Stimulated activated CD8-positive, alpha-beta memory T cell treated with anti-CD3 and anti-CD28 coated beads, Interleukin-4, amount 100 ng/mL, for 24 hours (primary cell): ENCODE measurements at regions not wholly inside any gene's neighbourhood (a gene's known extent, or its start where the extent isn't known, plus 50 kb on each side); places are given as distances from the start of the nearest gene placed in this dataset.
"Not testable (repeated sequence)": the region's sequence is repeated elsewhere in the genome, so short reads cannot be mapped to it uniquely, and the experiment has no call there.

Source experiments
- DNase-seq: peaks from one replicate; pipeline ENCODE4 v3.0.0-alpha.2; 2020; ENCODE audit warnings: low read depth

GRCh38 chr11:127941554-127941953 lies 645.8 kb downstream of the ETS1 start:
- DNase-seq, result not testable (repeated sequence)

GRCh38 chr11:127939000-127939399 lies 648.4 kb downstream of the ETS1 start:
- DNase-seq, result no peak

- DNase-seq, result no peak
Observed at GRCh38 chr11:127935081-127935480, 652.3 kb downstream of the ETS1 start.

GRCh38 chr11:127933961-127934360 lies 653.4 kb downstream of the ETS1 start:
- DNase-seq, result not testable (repeated sequence)

DNA sequence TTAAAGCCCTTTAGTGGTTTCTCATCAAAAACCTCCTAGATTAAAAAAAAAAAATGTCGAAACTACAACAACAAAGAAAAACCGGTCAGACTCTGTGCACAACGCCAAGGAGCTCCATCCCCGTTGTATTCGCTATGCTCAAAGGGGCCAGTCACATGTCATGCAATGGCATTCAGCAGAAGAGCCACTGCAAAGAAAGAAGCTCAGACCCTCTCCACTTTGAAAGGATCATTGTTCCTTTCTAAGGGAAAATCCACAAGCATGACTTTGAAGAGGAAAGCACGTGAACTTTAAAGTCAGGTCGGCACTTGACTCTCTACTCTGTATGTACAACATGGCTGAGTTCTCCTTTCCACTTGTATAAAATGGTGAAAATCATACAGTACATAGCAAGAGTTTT lies 655.6 kb downstream of the ETS1 start:
- DNase-seq, result no peak

GRCh38 chr11:127926721-127927120 lies 660.6 kb downstream of the ETS1 start:
- DNase-seq, result no peak

- DNase-seq, result no peak
Observed at GRCh38 chr11:127925475-127925874, 661.9 kb downstream of the ETS1 start.

- no peak for DNase-seq
Observed at GRCh38 chr11:127919206-127920000, 668.0 kb downstream of the ETS1 start.

DNA sequence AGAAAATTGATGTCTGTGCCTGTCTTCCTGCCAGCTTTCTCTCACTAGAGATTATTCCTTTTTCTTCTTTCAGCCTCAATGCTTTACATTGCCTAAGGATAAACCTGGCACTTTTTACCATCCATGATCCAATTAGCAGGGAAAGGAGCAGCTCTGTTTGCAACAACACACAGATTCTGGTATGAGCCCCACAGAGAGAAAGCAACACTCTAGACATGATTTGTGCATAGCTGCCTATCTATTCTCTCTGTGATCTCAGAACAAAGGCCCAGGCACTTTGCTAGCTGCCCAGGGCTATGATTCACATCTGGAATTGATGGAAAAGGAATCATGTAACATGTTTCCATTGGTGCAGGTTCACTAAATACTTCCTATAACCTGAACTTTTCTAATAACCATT lies 685.0 kb downstream of the ETS1 start:
- no peak for DNase-seq

GRCh38 chr11:127898422-127899365 lies 688.7 kb downstream of the ETS1 start:
- DNase-seq, result no peak

GRCh38 chr11:127895776-127896175 lies 691.6 kb downstream of the ETS1 start:
- DNase-seq, result no peak

DNA sequence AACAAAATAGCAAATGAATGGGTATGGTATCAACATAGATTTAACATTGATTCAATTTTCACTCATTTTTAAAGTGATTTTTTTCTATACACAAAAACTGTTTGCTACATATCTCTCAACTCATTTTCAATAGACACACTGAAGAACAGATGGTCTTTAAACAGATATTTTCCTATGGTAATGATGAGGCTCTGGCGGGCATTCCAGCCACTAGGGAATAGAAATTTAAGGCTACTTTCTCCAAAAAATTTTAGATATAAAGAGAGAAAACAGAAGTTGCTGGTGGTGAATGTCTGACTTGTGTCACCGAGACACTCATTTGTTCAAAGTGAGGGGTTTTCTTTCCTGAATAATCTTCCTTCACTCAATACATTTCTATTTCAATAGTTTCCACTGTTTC lies 693.0 kb downstream of the ETS1 start:
- DNase-seq, result no peak

DNA sequence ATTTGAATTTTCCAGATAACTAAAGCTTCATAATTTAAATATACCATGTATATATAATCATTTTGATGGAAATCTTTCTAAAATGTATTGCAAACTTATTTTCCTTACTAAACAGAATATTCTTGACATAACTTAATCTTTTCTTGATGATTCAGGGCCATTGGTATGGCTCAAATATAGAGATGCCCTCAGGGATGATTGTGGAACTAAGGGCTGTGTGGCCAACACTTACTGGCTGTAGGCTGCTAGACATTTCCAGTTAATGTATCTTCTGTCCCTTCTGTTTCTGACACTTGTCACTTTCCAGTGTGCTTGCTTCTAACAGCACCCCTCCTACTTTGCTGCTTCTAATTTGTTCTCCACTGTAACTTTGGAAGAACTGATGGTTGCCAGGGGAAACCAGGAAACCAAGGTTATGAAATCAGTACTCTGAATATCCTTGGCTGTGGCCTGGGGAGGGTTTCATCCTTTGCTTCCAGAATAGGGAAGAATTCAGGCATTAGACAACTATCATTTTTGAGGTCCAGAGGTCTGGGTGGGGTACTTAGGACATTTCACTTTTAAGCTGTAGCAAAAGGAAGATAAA lies 697.2 kb downstream of the ETS1 start:
- no peak for DNase-seq

DNA sequence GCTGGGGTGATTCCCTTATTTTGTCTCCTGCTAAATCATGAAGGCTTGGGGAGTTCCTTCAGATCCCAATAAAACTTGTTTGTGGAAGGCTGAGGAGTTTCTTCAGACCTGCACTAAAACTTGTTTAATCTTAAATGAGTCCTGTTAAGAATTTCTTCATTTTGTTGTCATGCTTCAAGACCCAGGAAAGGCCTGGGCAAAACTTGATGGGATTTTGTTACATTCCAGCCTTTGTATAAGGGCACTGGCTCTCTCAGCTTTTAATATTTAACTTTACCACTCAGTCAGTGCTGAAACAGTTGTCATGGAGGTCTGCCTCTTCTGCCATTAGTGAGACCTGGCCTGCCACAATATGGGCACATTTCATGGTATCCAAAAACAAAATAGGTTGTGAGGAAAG lies 699.0 kb downstream of the ETS1 start:
- no peak for DNase-seq

GRCh38 chr11:127875131-127875530 lies 712.2 kb downstream of the ETS1 start:
- DNase-seq, result no peak

DNA sequence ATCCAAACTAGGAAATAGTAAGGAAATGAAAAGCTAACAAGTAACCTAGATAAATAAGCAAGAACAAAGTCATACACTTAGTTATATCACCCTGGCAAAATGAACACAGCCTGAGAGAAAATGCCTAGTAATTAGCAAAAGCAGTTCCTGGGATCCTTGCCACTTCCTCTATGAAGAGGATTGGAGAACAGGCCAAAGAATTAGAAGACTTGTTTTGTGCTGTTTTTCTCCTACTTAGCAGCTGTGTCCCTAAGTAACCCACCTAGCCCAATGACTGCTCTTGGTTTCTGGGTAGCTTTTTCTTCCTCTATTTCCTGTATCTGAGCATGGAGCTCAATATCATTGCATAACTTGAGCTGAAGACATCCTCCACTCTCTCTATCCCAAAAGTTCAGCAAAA lies 713.9 kb downstream of the ETS1 start:
- DNase-seq, result no peak

DNA sequence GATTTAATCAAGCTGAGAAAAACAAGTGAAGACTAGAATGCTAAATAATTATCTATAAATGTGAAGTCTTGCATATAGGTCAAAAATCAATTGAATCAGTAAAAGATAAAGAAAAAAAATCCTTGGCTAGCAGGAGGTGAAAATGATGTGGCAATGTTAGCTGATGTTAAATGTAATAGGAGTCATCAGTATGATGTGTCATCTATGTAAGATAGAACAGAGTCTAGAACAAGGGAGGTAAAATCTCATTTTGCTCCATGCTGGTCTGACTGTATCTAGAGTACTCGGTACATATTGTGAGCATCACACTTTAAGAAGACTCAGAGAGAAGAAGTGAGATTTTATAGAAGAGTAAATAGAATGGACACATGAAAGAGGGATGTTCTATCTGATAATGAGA lies 721.2 kb downstream of the ETS1 start:
- DNase-seq, result no peak

DNA sequence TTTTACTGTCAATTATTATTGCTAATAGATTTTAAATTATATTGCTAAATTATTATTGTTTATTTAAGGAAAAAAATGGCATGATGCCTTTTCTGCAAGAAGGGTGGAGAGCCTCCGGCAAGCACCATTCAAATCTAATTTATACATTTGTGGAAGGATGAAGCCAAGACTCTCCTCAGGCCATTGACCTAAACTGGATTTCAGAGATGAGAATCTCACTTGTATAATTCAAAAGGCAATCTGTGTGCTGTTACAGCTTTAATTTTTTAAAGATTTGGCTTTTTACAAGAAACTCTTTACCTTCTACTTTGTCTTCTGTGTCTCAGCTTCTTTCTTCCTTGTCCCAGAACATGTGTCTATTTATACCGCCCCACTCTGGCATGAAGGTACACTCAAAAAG lies 722.5 kb downstream of the ETS1 start:
- DNase-seq, result no peak

DNA sequence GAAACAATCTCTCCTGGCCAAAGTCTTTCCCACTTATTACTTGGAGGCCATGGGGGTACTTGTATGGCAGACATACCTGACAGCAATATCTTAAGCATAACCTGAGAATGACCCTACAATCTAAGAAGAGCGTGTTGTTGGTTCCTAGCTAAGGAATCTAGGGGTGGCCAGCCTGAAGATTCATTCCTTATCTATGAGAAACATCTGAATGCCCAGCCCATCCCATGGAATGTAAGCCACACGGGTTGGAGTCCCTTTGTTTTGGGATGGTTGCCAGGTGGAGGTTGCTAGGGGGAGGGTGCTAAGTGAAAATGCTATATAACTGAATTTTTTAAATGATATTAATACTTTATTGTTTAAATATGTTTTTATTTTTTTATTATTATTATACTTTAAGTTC lies 725.0 kb downstream of the ETS1 start:
- no peak for DNase-seq

GRCh38 chr11:127859941-127860354 lies 727.4 kb downstream of the ETS1 start:
- no peak for DNase-seq

DNA sequence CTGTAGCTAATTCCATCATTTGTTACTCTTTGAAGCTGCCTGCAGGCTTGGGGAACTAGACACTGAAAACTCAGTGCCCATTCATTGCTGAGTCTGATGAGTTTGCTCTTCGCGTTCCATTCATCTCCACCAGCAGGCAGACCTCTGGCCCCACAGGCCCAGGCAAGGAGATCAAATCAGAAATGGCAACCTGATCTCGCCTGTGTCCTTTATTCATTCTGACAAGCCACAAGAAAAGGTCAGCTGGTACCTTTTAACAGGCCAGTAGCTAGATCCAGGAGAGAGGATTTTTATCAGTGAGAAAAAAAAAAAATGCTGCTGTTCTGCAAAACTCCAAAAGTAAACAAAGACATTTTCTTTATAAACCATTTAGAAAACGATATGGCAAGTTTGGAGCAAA lies 742.5 kb downstream of the ETS1 start:
- DNase-seq, result no peak

- DNase-seq, result peak; percentile 49
Observed at GRCh38 chr11:127843483-127844396, 743.6 kb downstream of the ETS1 start.
